Neural cell (in vitro differentiated cells): ENCODE measurements at regions not wholly inside any gene's neighbourhood (a gene's known extent, or its start where the extent isn't known, plus 50 kb on each side); places are given as distances from the start of the nearest gene placed in this dataset.

Source experiments
- EZH2 ChIP-seq: fragments of 200-600, 300-800 bp; shearing (Covaris generic), sonication (generic); IDR thresholded peaks from 2 replicates; pipeline ENCODE4 v1.6.1; 2014; ENCODE audit warnings: antibody characterized with exemption, low read length, borderline replicate concordance, mild to moderate bottlenecking; ENCODE audit not compliant: insufficient read depth, poor library complexity, severe bottlenecking
- TAF1 ChIP-seq: IDR thresholded peaks from 2 replicates; pipeline ENCODE4 v1.6.1; 2012; ENCODE audit warnings: low read depth
- TF ChIP-seq, protein P1 (sequence below): fragments of 450-650 bp; IDR thresholded peaks from 2 replicates; pipeline ENCODE4 v1.5.1; 2014; ENCODE audit warnings: antibody characterized with exemption, mild to moderate bottlenecking, moderate library complexity; ENCODE audit not compliant: poor library complexity, severe bottlenecking

DNA sequence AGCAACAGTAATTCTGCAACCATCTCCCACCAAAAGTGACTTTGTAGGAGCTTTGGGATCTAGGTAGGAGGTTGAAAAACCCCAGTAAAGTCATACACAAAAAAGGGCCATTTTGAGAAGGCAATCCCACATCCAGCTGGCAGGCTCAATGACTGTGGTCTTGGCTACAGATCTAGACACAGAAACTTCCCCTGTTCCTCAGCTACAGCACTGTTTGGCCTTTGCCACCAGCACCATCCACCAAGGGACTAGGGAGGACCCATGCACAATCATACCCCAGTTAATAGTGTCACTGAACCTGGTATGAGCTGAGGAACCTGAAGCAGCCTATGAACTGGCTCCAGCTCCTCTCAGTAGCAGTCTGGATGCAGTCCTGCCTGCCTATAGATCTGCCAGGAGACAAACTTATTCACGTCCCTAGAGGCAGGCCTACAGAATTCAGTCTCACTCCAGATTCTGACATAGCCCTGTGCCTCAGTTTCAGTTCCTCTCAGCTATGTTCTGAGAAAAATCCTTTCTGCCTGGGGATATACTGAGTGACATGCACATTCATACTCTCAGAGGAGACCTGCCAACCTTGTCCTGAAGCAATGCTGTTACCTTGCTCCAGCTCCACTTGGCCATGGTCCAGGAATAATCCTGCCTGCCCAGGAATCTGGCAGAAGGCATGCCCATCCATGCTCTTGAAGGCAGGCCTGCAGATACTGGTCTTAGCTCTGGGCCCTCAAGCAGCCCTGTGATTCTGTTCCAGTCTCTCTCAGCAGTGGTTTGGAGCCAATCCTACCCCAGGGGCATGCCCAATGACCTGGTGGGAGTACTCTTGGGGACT, 2048.3 kb upstream of the PCDH20 start:
- TF ChIP-seq, protein P1, sequence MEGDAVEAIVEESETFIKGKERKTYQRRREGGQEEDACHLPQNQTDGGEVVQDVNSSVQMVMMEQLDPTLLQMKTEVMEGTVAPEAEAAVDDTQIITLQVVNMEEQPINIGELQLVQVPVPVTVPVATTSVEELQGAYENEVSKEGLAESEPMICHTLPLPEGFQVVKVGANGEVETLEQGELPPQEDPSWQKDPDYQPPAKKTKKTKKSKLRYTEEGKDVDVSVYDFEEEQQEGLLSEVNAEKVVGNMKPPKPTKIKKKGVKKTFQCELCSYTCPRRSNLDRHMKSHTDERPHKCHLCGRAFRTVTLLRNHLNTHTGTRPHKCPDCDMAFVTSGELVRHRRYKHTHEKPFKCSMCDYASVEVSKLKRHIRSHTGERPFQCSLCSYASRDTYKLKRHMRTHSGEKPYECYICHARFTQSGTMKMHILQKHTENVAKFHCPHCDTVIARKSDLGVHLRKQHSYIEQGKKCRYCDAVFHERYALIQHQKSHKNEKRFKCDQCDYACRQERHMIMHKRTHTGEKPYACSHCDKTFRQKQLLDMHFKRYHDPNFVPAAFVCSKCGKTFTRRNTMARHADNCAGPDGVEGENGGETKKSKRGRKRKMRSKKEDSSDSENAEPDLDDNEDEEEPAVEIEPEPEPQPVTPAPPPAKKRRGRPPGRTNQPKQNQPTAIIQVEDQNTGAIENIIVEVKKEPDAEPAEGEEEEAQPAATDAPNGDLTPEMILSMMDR, result no peak
- TF ChIP-seq EZH2, result no peak
- TF ChIP-seq TAF1, result no peak
